Neural progenitor cell (in vitro differentiated cells): ENCODE measurements at regions not wholly inside any gene's neighbourhood (a gene's known extent, or its start where the extent isn't known, plus 50 kb on each side); places are given as distances from the start of the nearest gene placed in this dataset.

Source experiments
- CTCF ChIP-seq: fragments of 200-600 bp; sonication (generic); IDR thresholded peaks from 2 replicates; pipeline ENCODE4 v1.5.1; 2017; ENCODE audit warnings: antibody characterized with exemption, mild to moderate bottlenecking
- EZH2 ChIP-seq: fragments of 200-600 bp; sonication (generic); IDR thresholded peaks from 2 replicates; pipeline ENCODE4 v1.6.1; 2017; ENCODE audit warnings: antibody characterized with exemption, mild to moderate bottlenecking, moderate library complexity
- EZH2phosphoT487 ChIP-seq: fragments of 200-600 bp; sonication (generic); IDR thresholded peaks from 2 replicates; pipeline ENCODE4 v1.6.1; 2017; ENCODE audit warnings: antibody characterized with exemption

GRCh38 chr2:37769551-37769950, 98.1 kb upstream of the CDC42EP3 start:
- TF ChIP-seq CTCF: no peak
- no peak for TF ChIP-seq EZH2
- no peak for TF ChIP-seq EZH2phosphoT487
